ENCODE measurements at regions not wholly inside any gene's neighbourhood (a gene's known extent, or its start where the extent isn't known, plus 50 kb on each side); places are given as distances from the start of the nearest gene placed in this dataset.

GRCh38 chr7:37541810-37542443 is 93.3 kb upstream of the ELMO1 start:
- TF ChIP-seq, protein P1, sequence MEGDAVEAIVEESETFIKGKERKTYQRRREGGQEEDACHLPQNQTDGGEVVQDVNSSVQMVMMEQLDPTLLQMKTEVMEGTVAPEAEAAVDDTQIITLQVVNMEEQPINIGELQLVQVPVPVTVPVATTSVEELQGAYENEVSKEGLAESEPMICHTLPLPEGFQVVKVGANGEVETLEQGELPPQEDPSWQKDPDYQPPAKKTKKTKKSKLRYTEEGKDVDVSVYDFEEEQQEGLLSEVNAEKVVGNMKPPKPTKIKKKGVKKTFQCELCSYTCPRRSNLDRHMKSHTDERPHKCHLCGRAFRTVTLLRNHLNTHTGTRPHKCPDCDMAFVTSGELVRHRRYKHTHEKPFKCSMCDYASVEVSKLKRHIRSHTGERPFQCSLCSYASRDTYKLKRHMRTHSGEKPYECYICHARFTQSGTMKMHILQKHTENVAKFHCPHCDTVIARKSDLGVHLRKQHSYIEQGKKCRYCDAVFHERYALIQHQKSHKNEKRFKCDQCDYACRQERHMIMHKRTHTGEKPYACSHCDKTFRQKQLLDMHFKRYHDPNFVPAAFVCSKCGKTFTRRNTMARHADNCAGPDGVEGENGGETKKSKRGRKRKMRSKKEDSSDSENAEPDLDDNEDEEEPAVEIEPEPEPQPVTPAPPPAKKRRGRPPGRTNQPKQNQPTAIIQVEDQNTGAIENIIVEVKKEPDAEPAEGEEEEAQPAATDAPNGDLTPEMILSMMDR (conservative IDR thresholded peaks at IDR 0.05; ENCODE audit: low read depth, low read length), result no peak
- TF ChIP-seq EZH2 (IDR thresholded peaks at IDR 0.05; ENCODE audit: borderline replicate concordance, low read depth, low read length, poor library complexity, severe bottlenecking), result no peak
